Loucy (cell line): ENCODE measurements at regions not wholly inside any gene's neighbourhood (a gene's known extent, or its start where the extent isn't known, plus 50 kb on each side); places are given as distances from the start of the nearest gene placed in this dataset.

ENCODE experiments used
- H2AFZ ChIP-seq: fragments of 200-600 bp; sonication (generic); 2 replicates; pipeline ENCODE4 v1.6.0; 2016; ENCODE audit warnings: antibody characterized with exemption, mild to moderate bottlenecking, low read length, moderate library complexity
- H3F3A ChIP-seq: fragments of 200-600 bp; 2 replicates; pipeline ENCODE4 v1.6.0; 2016; ENCODE audit warnings: antibody characterized with exemption, low read depth, mild to moderate bottlenecking
- H3K27me3 ChIP-seq: fragments of 200-600 bp; sonication (generic); 2 replicates; pipeline ENCODE4 v1.6.1; 2014; ENCODE audit warnings: low read length, mild to moderate bottlenecking; ENCODE audit not compliant: insufficient read depth, poor library complexity, severe bottlenecking
- H3K36me3 ChIP-seq: fragments of 200-600 bp; sonication (generic); 2 replicates; pipeline ENCODE4 v1.6.1; 2016; ENCODE audit warnings: low read length; ENCODE audit not compliant: insufficient read depth
- H3K4me1 ChIP-seq: fragments of 200-600 bp; sonication (generic); 2 replicates; pipeline ENCODE4 v1.5.1; 2014; ENCODE audit warnings: low read length, mild to moderate bottlenecking; ENCODE audit not compliant: insufficient read depth, poor library complexity, severe bottlenecking
- H3K4me2 ChIP-seq: fragments of 200-600 bp; sonication (generic); 2 replicates; pipeline ENCODE4 v1.6.0; 2014; ENCODE audit warnings: antibody characterized with exemption, low read length, low read depth, mild to moderate bottlenecking; ENCODE audit not compliant: poor library complexity, severe bottlenecking
- H3K4me3 ChIP-seq: fragments of 200-600 bp; sonication (generic); 2 replicates; pipeline ENCODE4 v1.5.1; 2014; ENCODE audit warnings: low read length, mild to moderate bottlenecking, mixed read lengths; ENCODE audit not compliant: poor library complexity, severe bottlenecking
- H3K79me2 ChIP-seq: fragments of 200-600 bp; sonication (generic); 2 replicates; pipeline ENCODE4 v1.6.1; 2014; ENCODE audit warnings: low read length; ENCODE audit not compliant: insufficient read depth
- H3K9ac ChIP-seq: fragments of 200-600 bp; sonication (generic); 2 replicates; pipeline ENCODE4 v1.6.0; 2014; ENCODE audit warnings: mild to moderate bottlenecking, low read depth, low read length, moderate library complexity; ENCODE audit not compliant: poor library complexity, severe bottlenecking
- H3K9me2 ChIP-seq: fragments of 200-600 bp; sonication (generic); replicated peaks from 2 replicates; pipeline ENCODE4 v1.6.1; 2016; ENCODE audit warnings: low read depth, low read length, mixed read lengths
- H3K9me3 ChIP-seq: fragments of 200-600 bp; sonication (generic); 2 replicates; pipeline ENCODE4 v1.6.1; 2014; ENCODE audit warnings: mild to moderate bottlenecking, antibody characterized with exemption, low read length, low read depth; ENCODE audit not compliant: insufficient read depth
- H4K20me1 ChIP-seq: fragments of 200-600 bp; sonication (generic); 2 replicates; pipeline ENCODE4 v1.6.0; 2014; ENCODE audit warnings: antibody characterized with exemption, low read length, mild to moderate bottlenecking; ENCODE audit not compliant: insufficient read depth, poor library complexity, severe bottlenecking
- CTCF ChIP-seq: fragments of 200-600 bp; sonication (generic); conservative IDR thresholded peaks from 2 replicates; pipeline ENCODE4 v1.5.1; 2014; ENCODE audit warnings: mild to moderate bottlenecking, antibody characterized with exemption, low read length
- EZH2phosphoT487 ChIP-seq: fragments of 200-600 bp; IDR thresholded peaks from 2 replicates; pipeline ENCODE4 v1.6.1; 2018; ENCODE audit warnings: antibody characterized with exemption, mild to moderate bottlenecking, moderate library complexity, borderline replicate concordance

GRCh38 chr2:145022666-145023333 is 502.9 kb upstream of the ZEB2 start:
- Histone ChIP-seq H3K4me2 (no peak overlapping the region), H3K79me2 (no peaks in the 10 kb centered on the region), H3F3A (no peaks in the 10 kb centered on the region), H3K27me3 (no peaks in the 10 kb centered on the region), H4K20me1 (no peaks in the 10 kb centered on the region), H3K36me3 (no peaks in the 10 kb centered on the region), H3K4me1 (no peaks in the 10 kb centered on the region), H3K9me2 (no peaks in the 10 kb centered on the region), H3K9ac (no peak overlapping the region), H2AFZ (no peak overlapping the region), H3K4me3 (no peak overlapping the region), H3K9me3 (no peaks in the 10 kb centered on the region)
- TF ChIP-seq CTCF (no peak), EZH2phosphoT487 (no peak)

- Histone ChIP-seq H3K9ac (no peak overlapping the region), H4K20me1 (no peaks in the 10 kb centered on the region), H3K79me2 (no peaks in the 10 kb centered on the region), H3K4me2 (no peak overlapping the region), H3K9me3 (no peaks in the 10 kb centered on the region), H3F3A (no peaks in the 10 kb centered on the region), H3K4me3 (no peak overlapping the region), H2AFZ (no peak overlapping the region), H3K36me3 (no peaks in the 10 kb centered on the region), H3K27me3 (no peaks in the 10 kb centered on the region), H3K4me1 (no peaks in the 10 kb centered on the region), H3K9me2 (no peaks in the 10 kb centered on the region)
- no peak for TF ChIP-seq CTCF
- no peak for TF ChIP-seq EZH2phosphoT487
Observed at GRCh38 chr2:145021962-145022665, 502.2 kb upstream of the ZEB2 start.

- Histone ChIP-seq H3K9me2 (no peaks in the 10 kb centered on the region), H4K20me1 (no peaks in the 10 kb centered on the region)
Observed at GRCh38 chr2:145020694-145021093, 500.8 kb upstream of the ZEB2 start.

More at GRCh38 chr2:145020694-145021093, 500.8 kb upstream of the ZEB2 start:
- no peaks in the 10 kb centered on the region for H3K9me3 ChIP-seq
- TF ChIP-seq CTCF, result no peak
- TF ChIP-seq EZH2phosphoT487, result no peak
- no peaks in the 10 kb centered on the region for H3K27me3 ChIP-seq
- H2AFZ ChIP-seq, result no peak overlapping the region
- H3K36me3 ChIP-seq, result no peaks in the 10 kb centered on the region
- H3K4me3 ChIP-seq, result no peak overlapping the region
- H3K79me2 ChIP-seq, result no peaks in the 10 kb centered on the region
- no peak overlapping the region for H3K4me2 ChIP-seq
- no peak overlapping the region for H3K9ac ChIP-seq
- H3K4me1 ChIP-seq, result no peaks in the 10 kb centered on the region
- no peaks in the 10 kb centered on the region for H3F3A ChIP-seq
